ENCODE measurements at regions not wholly inside any gene's neighbourhood (a gene's known extent, or its start where the extent isn't known, plus 50 kb on each side); places are given as distances from the start of the nearest gene placed in this dataset.
"Not testable (repeated sequence)": the region's sequence is repeated elsewhere in the genome, so short reads cannot be mapped to it uniquely, and the experiment has no call there.

DNA sequence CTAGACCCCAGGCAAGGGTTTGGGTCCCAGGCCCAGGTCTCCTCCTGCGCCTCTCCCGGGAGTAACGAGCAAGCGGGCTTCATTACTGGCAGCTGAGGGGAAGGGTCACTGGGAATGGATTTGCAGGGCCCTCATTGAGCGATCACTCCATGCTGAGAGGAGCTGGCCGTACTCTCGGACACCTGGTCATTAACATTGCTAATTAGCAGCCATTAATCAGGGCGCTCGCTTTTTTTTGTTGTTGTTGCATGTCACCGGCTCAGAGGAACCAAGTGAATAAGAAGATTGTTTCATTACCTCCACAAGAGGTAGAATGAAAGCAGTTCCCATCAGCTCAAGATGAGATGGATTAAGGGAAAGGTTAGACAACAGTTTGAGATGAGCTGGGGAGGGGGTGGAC, 293.0 kb upstream of the ATP11B start:
- Histone ChIP-seq H3K27me3 (ENCODE audit: control insufficient read depth, insufficient read depth, low read length) (peaks cover 2% of the 10 kb centered on the region), H3K9me3 (ENCODE audit: control insufficient read depth, low read depth, low read length) (no peaks in the 10 kb centered on the region), H3K4me1 (ENCODE audit: control insufficient read depth, insufficient read depth, low read length) (no peaks in the 10 kb centered on the region), H3K27ac (ENCODE audit: low read length) (no peak overlapping the region), H3K36me3 (ENCODE audit: control insufficient read depth, insufficient read depth, low read length) (no peaks in the 10 kb centered on the region), H3K4me3 (ENCODE audit: low read length) (no peak overlapping the region)
- 83% methylated on average over 1 of the region's 10 CpGs for WGBS (ENCODE audit: insufficient coverage, low lambda C conversion rate)
- no peak for DNase-seq

DNA sequence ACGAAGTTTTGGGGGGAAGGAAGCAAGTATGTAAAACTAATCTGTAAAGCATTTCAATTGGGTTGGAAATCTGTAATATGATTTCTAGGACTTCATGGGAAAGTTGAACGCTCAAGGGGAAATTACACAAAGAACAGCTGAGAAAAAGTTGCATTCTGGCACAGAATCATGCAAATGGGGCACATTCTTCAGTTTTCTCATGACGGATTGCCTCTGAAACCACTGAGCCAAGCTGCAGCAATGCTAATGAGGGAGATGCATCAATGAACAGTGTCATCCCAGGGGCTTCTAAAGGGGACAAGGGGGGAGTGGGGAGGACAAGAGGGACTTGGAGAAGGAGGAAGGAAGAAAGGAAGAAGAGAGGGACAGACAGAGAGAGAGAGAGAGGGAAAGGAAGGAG, 291.4 kb upstream of the ATP11B start:
- Histone ChIP-seq H3K27me3 (ENCODE audit: control insufficient read depth, insufficient read depth, low read length) (peaks cover 2% of the 10 kb centered on the region), H3K36me3 (ENCODE audit: control insufficient read depth, insufficient read depth, low read length) (no peaks in the 10 kb centered on the region), H3K9me3 (ENCODE audit: control insufficient read depth, low read depth, low read length) (no peaks in the 10 kb centered on the region), H3K4me1 (ENCODE audit: control insufficient read depth, insufficient read depth, low read length) (no peaks in the 10 kb centered on the region), H3K27ac (ENCODE audit: low read length) (no peak overlapping the region), H3K4me3 (ENCODE audit: low read length) (no peak overlapping the region)
- WGBS (ENCODE audit: insufficient coverage, low lambda C conversion rate), result 81% methylated on average over 3 of the region's 3 CpGs
- DNase-seq, result no peak

DNA sequence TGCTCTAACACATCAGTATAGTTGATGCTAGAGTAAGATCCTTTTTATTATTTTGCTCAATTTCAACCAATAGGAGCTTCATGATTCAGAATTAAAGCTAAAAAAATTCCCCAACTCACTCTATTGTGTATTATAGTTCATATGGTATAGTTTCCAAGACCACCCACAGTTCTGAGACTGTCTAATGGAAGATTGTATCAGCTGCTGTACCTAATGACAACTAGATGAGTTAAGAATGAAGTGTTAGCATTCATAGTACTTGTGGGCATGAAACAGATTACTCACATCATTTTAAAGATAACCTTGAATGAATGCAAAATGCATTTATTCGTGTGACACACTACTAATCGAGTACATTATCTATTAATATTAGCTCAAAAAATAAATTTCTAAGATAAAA, 289.9 kb upstream of the ATP11B start:
- no peak overlapping the region for H3K27ac ChIP-seq (ENCODE audit: low read length)
- H3K4me1 ChIP-seq (ENCODE audit: control insufficient read depth, insufficient read depth, low read length), result no peaks in the 10 kb centered on the region
- H3K27me3 ChIP-seq (ENCODE audit: control insufficient read depth, insufficient read depth, low read length), result no peaks in the 10 kb centered on the region
- no peak overlapping the region for H3K4me3 ChIP-seq (ENCODE audit: low read length)
- 94% methylated on average over 2 of the region's 2 CpGs for WGBS (ENCODE audit: insufficient coverage, low lambda C conversion rate)
- no peaks in the 10 kb centered on the region for H3K36me3 ChIP-seq (ENCODE audit: control insufficient read depth, insufficient read depth, low read length)
- no peaks in the 10 kb centered on the region for H3K9me3 ChIP-seq (ENCODE audit: control insufficient read depth, low read depth, low read length)
- no peak for DNase-seq

DNA sequence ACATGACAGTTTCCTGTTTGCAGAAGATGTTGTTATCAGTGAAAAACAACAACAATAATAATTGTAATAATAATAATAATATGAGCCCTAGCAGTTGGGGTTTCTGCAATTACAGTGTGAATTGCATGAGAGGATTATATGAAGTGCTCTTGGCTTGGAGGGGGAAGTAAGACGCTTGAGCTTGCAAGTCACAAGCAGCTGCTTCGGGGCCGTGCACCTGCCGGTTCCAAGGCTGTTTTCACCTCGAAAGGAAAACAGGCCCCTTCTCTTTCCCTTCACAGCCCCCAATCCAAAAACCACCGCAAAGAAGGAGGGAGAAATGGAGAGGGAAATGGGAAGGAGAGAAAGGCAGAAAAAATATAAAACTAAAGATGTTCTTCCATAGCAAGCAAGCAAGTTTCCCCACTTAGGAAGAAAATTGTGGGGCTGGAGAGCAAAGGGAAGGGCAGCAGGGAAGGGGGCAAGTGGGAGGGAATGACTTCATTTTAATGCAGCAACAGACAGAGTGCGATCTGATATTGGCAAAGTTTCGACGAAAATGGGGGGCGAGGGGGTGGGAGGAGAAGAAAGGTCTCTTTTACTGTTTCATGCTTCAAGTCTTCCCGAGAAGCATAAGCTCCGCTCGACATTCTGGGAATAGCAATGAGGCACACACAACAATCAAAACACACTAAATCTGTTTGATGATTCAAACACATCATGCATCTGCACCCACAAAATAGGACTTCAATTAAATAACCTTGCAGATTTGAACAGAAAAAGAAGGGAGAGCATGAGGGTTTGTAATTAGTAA, 284.2 kb upstream of the ATP11B start:
- WGBS (ENCODE audit: insufficient coverage, low lambda C conversion rate), result 21% methylated on average over 7 of the region's 13 CpGs
- Histone ChIP-seq H3K4me1 (ENCODE audit: control insufficient read depth, insufficient read depth, low read length) (no peaks in the 10 kb centered on the region), H3K27ac (ENCODE audit: low read length) (no peak overlapping the region), H3K9me3 (ENCODE audit: control insufficient read depth, low read depth, low read length) (no peaks in the 10 kb centered on the region), H3K4me3 (ENCODE audit: low read length) (no peak overlapping the region), H3K27me3 (ENCODE audit: control insufficient read depth, insufficient read depth, low read length) (no peaks in the 10 kb centered on the region), H3K36me3 (ENCODE audit: control insufficient read depth, insufficient read depth, low read length) (no peaks in the 10 kb centered on the region)
- no peak for DNase-seq

DNA sequence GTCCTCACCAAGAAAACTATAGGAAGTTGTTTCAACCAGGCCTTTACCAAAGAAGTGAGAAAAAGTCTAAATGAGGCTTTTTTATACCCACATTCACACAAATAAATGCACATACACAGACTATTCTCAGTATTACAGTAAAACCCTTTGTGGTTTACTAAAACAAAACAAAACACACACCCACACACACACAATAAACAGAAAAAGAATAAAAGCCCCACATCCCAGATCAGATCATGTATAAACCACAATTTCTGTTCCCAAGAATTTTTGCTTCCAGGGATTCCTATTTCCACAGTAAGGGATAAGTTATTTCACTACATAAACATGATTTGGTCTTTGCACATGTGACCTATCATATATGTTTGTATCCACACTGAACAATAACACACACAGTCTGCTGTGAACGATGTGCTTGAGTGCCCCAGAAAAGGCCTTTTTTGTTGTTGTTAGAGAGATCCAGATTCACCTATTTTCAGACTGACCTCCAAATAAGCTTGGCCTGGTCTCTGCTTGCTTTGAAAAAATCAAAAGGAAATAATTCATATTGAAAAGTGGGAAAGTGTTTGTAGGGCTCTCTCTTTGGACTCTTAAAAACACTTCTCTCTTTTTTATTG, 283.4 kb upstream of the ATP11B start:
- DNase-seq, result no peak
- H3K4me3 ChIP-seq (ENCODE audit: low read length), result no peak overlapping the region
- no peaks in the 10 kb centered on the region for H3K9me3 ChIP-seq (ENCODE audit: control insufficient read depth, low read depth, low read length)
- no peaks in the 10 kb centered on the region for H3K4me1 ChIP-seq (ENCODE audit: control insufficient read depth, insufficient read depth, low read length)
- WGBS (ENCODE audit: insufficient coverage, low lambda C conversion rate), result 80% methylated on average over 1 of the region's 1 CpG
- H3K27ac ChIP-seq (ENCODE audit: low read length), result no peak overlapping the region
- no peaks in the 10 kb centered on the region for H3K27me3 ChIP-seq (ENCODE audit: control insufficient read depth, insufficient read depth, low read length)
- no peaks in the 10 kb centered on the region for H3K36me3 ChIP-seq (ENCODE audit: control insufficient read depth, insufficient read depth, low read length)

DNA sequence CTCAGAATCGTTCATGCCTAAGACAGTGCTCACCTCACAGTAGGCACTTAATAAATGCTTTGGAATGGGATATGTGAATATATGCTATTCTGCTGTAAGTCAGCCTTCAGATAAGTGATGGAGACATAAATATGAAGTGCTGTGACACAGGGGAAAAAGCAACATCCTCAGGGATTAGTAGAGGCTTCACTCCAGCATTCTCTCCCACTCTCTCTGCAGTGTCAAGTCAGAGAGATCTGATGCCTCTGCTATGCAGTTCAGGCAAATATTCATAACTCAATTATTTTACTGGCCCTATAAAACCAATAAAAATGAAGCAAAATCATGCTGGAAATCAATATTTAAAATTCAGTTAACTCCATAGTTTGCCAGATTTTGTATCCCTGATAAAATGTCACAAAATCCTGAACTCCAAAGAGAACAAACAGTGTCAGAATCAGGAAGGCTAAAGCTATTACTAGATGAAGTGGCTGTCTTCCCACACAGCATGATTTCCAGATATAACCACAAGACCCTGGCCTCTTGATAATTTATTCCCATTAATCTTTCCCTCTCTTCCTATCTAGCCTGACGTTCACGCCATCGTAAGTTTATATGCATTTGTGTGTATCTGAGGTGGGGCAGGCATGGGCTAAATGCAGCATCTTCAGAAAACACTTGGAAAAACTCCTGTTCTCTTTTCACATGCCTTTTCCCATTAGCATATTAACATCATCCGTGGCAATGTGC, 278.9 kb upstream of the ATP11B start:
- Histone ChIP-seq H3K27ac (ENCODE audit: low read length) (no peak overlapping the region), H3K36me3 (ENCODE audit: control insufficient read depth, insufficient read depth, low read length) (no peaks in the 10 kb centered on the region), H3K27me3 (ENCODE audit: control insufficient read depth, insufficient read depth, low read length) (no peaks in the 10 kb centered on the region), H3K4me1 (ENCODE audit: control insufficient read depth, insufficient read depth, low read length) (no peaks in the 10 kb centered on the region), H3K9me3 (ENCODE audit: control insufficient read depth, low read depth, low read length) (no peaks in the 10 kb centered on the region), H3K4me3 (ENCODE audit: low read length) (no peak overlapping the region)
- DNase-seq, result no peak
- WGBS (ENCODE audit: insufficient coverage, low lambda C conversion rate), result 90% methylated on average over 4 of the region's 5 CpGs

DNA sequence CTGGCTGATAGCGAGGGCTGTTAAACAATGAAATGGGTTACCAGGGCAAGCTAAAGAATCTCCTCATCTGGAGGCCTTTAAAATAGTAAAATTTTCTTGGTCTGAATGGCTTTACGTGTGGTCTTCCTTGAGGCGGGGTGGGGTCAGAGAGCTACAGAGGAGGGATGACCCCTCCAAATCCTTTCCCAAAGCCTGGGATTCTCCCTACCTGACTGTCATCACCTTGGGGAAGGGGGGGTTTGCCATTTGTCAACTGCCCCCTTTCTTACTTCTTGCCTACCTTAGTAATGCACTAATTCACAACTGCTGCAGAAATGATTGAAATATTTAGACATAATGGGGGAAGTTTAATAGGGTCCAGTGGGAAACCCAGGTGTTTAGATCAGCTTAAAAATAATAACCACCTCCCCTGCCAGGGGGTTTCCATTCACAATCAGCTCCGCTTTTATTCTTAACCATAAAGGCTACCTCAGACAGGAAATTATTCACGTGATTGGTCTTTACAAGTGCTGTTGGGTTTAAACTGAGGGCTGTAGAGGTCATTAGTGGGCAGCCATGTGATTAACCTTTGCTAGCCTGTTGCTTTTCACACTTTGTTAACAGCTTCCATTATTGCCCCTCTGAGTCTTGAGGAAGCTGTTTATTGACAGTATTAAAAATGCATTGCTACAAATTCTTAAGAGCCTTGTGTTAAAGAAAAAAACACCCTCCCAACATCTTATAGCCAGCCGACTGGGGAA, 276.5 kb upstream of the ATP11B start:
- no peaks in the 10 kb centered on the region for H3K9me3 ChIP-seq (ENCODE audit: control insufficient read depth, low read depth, low read length)
- no peaks in the 10 kb centered on the region for H3K27me3 ChIP-seq (ENCODE audit: control insufficient read depth, insufficient read depth, low read length)
- peak overlapping the region; percentile 6 for H3K27ac ChIP-seq (ENCODE audit: low read length)
- H3K4me3 ChIP-seq (ENCODE audit: low read length), result no peak overlapping the region
- no peaks in the 10 kb centered on the region for H3K4me1 ChIP-seq (ENCODE audit: control insufficient read depth, insufficient read depth, low read length)
- WGBS (ENCODE audit: insufficient coverage, low lambda C conversion rate), result no CpG with 5 or more reads among the region's 6 CpGs
- H3K36me3 ChIP-seq (ENCODE audit: control insufficient read depth, insufficient read depth, low read length), result no peaks in the 10 kb centered on the region
- no peak for DNase-seq

DNA sequence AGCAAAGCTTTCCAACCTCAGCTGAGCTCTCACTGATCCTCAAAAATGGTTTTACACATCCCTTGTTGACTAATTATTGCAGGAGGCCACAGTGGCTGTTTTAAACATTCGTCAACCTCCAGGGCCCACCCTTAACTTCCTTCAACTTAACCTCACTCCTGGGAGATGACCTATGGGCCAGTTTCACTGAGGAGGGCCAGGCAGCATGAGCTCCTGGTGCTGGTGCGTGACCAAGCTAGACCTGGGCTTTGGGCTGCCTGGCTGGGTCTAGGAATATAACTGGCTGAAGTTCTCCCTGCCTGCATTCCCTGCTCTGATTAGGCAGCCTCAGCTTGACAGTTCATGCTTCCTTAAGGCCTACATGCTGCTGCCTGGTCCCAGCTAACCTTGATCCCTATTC, 273.7 kb upstream of the ATP11B start:
- no peak for DNase-seq
- no CpG with 5 or more reads among the region's 2 CpGs for WGBS (ENCODE audit: insufficient coverage, low lambda C conversion rate)
- H3K4me1 ChIP-seq (ENCODE audit: control insufficient read depth, insufficient read depth, low read length), result peaks cover 1% of the 10 kb centered on the region

DNA sequence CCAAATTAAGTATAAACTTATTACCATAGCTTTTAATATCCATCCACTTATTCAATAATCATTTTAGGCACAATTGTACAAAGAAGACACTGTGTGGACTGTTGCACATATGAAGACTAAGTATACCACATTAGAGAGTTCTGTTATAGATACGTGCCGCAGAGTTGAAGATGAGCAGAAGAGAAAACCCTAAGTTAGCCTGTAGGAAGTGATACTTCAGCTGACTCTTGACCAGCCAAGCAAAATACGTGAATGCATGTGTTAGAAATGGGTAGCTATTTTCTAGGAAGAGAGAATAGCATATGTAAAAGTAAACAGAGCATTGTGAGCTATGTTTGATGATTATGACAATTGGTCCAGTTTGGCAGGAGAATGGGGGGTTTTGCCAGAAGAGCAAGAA, 272.0 kb upstream of the ATP11B start:
- no peaks in the 10 kb centered on the region for H3K36me3 ChIP-seq (ENCODE audit: control insufficient read depth, insufficient read depth, low read length)
- H3K4me3 ChIP-seq (ENCODE audit: low read length), result no peak overlapping the region
- peaks cover 4% of the 10 kb centered on the region for H3K4me1 ChIP-seq (ENCODE audit: control insufficient read depth, insufficient read depth, low read length)
- WGBS (ENCODE audit: insufficient coverage, low lambda C conversion rate), result no CpG with 5 or more reads among the region's 3 CpGs
- H3K27me3 ChIP-seq (ENCODE audit: control insufficient read depth, insufficient read depth, low read length), result no peaks in the 10 kb centered on the region
- no peak for DNase-seq
- no peak overlapping the region for H3K27ac ChIP-seq (ENCODE audit: low read length)
- H3K9me3 ChIP-seq (ENCODE audit: control insufficient read depth, low read depth, low read length), result no peaks in the 10 kb centered on the region

More for the DNA sequence above, 273.7 kb upstream of the ATP11B start:
- no peaks in the 10 kb centered on the region for H3K36me3 ChIP-seq (ENCODE audit: control insufficient read depth, insufficient read depth, low read length)
- no peak overlapping the region for H3K4me3 ChIP-seq (ENCODE audit: low read length)
- H3K27ac ChIP-seq (ENCODE audit: low read length), result no peak overlapping the region
- H3K9me3 ChIP-seq (ENCODE audit: control insufficient read depth, low read depth, low read length), result no peaks in the 10 kb centered on the region
- no peaks in the 10 kb centered on the region for H3K27me3 ChIP-seq (ENCODE audit: control insufficient read depth, insufficient read depth, low read length)

DNA sequence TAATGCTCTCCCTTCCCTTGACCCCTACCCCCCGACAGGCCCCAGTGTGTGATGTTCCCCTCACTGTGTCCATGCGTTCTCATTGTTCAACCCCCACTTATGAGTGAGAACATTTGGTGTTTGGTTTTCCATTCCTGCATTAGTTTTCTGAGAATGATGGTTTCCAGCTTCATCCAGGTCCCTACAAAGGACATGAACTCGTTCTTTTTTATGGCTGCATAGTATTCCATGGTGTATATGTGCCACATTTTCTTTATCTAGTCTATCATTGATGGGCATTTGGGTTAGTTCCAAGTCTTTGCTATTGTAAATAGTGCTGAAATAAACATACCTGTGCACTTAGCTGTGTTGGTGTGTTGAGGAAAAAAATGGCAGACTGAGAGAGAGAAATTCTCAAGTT, 269.9 kb upstream of the ATP11B start:
- H3K4me3 ChIP-seq (ENCODE audit: low read length); H3K27ac ChIP-seq (ENCODE audit: low read length); H3K27me3 ChIP-seq (ENCODE audit: control insufficient read depth, insufficient read depth, low read length); DNase-seq; H3K36me3 ChIP-seq (ENCODE audit: control insufficient read depth, insufficient read depth, low read length); H3K9me3 ChIP-seq (ENCODE audit: control insufficient read depth, low read depth, low read length): not testable (repeated sequence)
- H3K4me1 ChIP-seq (ENCODE audit: control insufficient read depth, insufficient read depth, low read length), result peaks cover 15% of the 10 kb centered on the region
- no CpG with 5 or more reads among the region's 3 CpGs for WGBS (ENCODE audit: insufficient coverage, low lambda C conversion rate)
